ENCODE measurements at regions not wholly inside any gene's neighbourhood (a gene's known extent, or its start where the extent isn't known, plus 50 kb on each side); places are given as distances from the start of the nearest gene placed in this dataset.

DNA sequence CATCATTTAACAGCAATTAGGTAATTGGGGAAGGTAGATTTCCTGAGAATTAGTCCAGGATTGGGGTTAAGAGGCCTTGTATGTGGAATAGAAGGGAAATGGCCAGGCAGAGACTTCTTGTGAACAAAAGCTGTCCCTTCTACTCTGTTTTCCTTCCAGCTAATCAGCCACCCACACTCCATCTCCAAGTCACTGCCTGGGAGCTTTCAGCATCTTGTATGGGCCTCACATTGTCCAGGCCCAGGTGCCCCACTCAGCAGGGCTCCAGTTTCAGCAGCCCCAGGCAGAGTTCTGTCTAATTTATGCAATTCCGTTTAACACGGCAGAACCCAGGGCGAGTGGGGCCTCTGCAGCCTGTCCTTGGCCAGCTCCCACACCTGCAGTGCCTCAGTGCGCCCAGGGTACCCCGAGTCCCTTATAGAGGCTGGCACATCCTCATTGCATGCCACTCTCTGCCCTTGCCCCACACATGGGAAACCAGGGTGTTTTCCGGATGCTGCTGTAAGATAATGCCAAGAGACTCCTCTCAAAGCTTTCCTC is 113.0 kb downstream of the EDN3 start:
- no peaks in the 10 kb centered on the region for H3K79me2 ChIP-seq (ENCODE audit: control insufficient read depth, insufficient read depth, low read length)
- DNase-seq (ENCODE audit: low read depth, low spot score) (no peak), FAIRE-seq (no peak)
- H4K20me1 ChIP-seq (replicated peaks; ENCODE audit: control insufficient read depth, extremely low read depth, insufficient read depth, low read length), result no peaks in the 10 kb centered on the region
- ChIA-PET CTCF (no interaction called here), POLR2A (no interaction called here)
- H3K4me1 ChIP-seq (ENCODE audit: control insufficient read depth, extremely low read depth, insufficient read depth, low read length), result no peaks in the 10 kb centered on the region
- no peak overlapping the region for H2AFZ ChIP-seq (ENCODE audit: low read depth, low read length)
- no peaks in the 10 kb centered on the region for H3K9me1 ChIP-seq (replicated peaks; ENCODE audit: control insufficient read depth, extremely low read depth, insufficient read depth, low read length)
- H3K4me2 ChIP-seq (ENCODE audit: insufficient read depth, low read length), result no peak overlapping the region
- dilution Hi-C loops (cut with MboI; ENCODE audit: extremely low pct_ligation_motif_present, low sequenced_read_pairs), result no loop called here
- no peaks in the 10 kb centered on the region for H3K9me3 ChIP-seq (replicated peaks; ENCODE audit: control insufficient read depth, insufficient read depth, low read length)
- H3K9ac ChIP-seq (replicated peaks; ENCODE audit: extremely low read depth, insufficient read depth, low read length), result no peak overlapping the region
- no peaks in the 10 kb centered on the region for H3K27me3 ChIP-seq (ENCODE audit: control insufficient read depth in 2 of 2, insufficient read depth in 2 of 2, low read length in 2 of 2)
- no peak overlapping the region for H3K27ac ChIP-seq (ENCODE audit: insufficient read depth, low read depth, low read length)
- TF ChIP-seq, protein P1, sequence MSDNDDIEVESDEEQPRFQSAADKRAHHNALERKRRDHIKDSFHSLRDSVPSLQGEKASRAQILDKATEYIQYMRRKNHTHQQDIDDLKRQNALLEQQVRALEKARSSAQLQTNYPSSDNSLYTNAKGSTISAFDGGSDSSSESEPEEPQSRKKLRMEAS (IDR thresholded peaks at IDR 0.05; ENCODE audit: insufficient read depth, insufficient read length), result no peak
- TF ChIP-seq JUN (IDR thresholded peaks at IDR 0.05; ENCODE audit: borderline replicate concordance, insufficient read depth, insufficient read length, low read depth) (no peak), FOS (IDR thresholded peaks at IDR 0.05; ENCODE audit: borderline replicate concordance, insufficient read depth, low read length) (no peak), POLR2A (IDR thresholded peaks at IDR 0.05; ENCODE audit: low read depth, low read length) (no peak), GATA2 (IDR thresholded peaks at IDR 0.05; ENCODE audit: insufficient read depth, insufficient read length, low read depth, low read length) (no peak), MYC (IDR thresholded peaks at IDR 0.05; ENCODE audit: low read depth, low read length) (no peak), POLR2AphosphoS5 (IDR thresholded peaks at IDR 0.05; ENCODE audit: insufficient read depth, low read depth, low read length) (no peak), EZH2 (IDR thresholded peaks at IDR 0.05; ENCODE audit: borderline replicate concordance, low read depth, low read length, severe bottlenecking) (no peak)
- TF ChIP-seq, protein P2, sequence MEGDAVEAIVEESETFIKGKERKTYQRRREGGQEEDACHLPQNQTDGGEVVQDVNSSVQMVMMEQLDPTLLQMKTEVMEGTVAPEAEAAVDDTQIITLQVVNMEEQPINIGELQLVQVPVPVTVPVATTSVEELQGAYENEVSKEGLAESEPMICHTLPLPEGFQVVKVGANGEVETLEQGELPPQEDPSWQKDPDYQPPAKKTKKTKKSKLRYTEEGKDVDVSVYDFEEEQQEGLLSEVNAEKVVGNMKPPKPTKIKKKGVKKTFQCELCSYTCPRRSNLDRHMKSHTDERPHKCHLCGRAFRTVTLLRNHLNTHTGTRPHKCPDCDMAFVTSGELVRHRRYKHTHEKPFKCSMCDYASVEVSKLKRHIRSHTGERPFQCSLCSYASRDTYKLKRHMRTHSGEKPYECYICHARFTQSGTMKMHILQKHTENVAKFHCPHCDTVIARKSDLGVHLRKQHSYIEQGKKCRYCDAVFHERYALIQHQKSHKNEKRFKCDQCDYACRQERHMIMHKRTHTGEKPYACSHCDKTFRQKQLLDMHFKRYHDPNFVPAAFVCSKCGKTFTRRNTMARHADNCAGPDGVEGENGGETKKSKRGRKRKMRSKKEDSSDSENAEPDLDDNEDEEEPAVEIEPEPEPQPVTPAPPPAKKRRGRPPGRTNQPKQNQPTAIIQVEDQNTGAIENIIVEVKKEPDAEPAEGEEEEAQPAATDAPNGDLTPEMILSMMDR (IDR thresholded peaks at IDR 0.05; ENCODE audit: extremely low read depth in 1 of 2, insufficient read depth in 1 of 2, low read depth in 1 of 2, low read length in 2 of 2), result no peak
- no peak overlapping the region for H3K4me3 ChIP-seq (replicated peaks in 1 of 3; ENCODE audit: insufficient read depth in 1 of 3, low read depth in 1 of 3, low read length in 3 of 3)
- no TSS peak for BruUV-seq (replicated peaks)
- no peaks in the 10 kb centered on the region for H3K36me3 ChIP-seq (ENCODE audit: control insufficient read depth in 2 of 2, extremely low read depth in 1 of 2, insufficient read depth in 2 of 2, low read length in 2 of 2)
- intact Hi-C loops (cut with micrococcal nuclease), result no loop called here

All from endothelial cell of umbilical vein (primary cell).